SK-N-SH treated with all-trans-retinoic acid at 6 μM for 48 hours (cell line): ENCODE measurements at regions not wholly inside any gene's neighbourhood (a gene's known extent, or its start where the extent isn't known, plus 50 kb on each side); places are given as distances from the start of the nearest gene placed in this dataset.

ENCODE experiments used
- ATAC-seq: fragments of 200-7000 bp; cut with Tn5 transposase; 3 replicates; pipeline ENCODE4 v1.9.1; 2020; ENCODE audit warnings: mild to moderate bottlenecking, moderate library complexity
- ARNTL ChIP-seq: fragments of 450-650 bp; formaldehyde crosslinking; IDR thresholded peaks from 2 replicates; pipeline ENCODE4 v1.5.0; 2020; ENCODE audit warnings: low read depth, mild to moderate bottlenecking, moderate library complexity, borderline replicate concordance
- BACH2 ChIP-seq: fragments of 250-450 bp; sonication (Bioruptor Pico); IDR thresholded peaks from 2 replicates; pipeline ENCODE4 v1.9.0; 2021; ENCODE audit warnings: mild to moderate bottlenecking, borderline replicate concordance
- CSDC2 ChIP-seq: fragments of 250-450 bp; sonication (Bioruptor Pico); IDR thresholded peaks from 2 replicates; pipeline ENCODE4 v1.5.0; 2020; ENCODE audit warnings: mild to moderate bottlenecking, moderate library complexity
- ESRRG ChIP-seq: fragments of 250-450 bp; sonication (Bioruptor Pico); IDR thresholded peaks from 2 replicates; pipeline ENCODE4 v1.6.1; 2021; ENCODE audit warnings: mild to moderate bottlenecking
- GLIS3 ChIP-seq: fragments of 250-450 bp; sonication (Bioruptor Pico); IDR thresholded peaks from 2 replicates; pipeline ENCODE4 v1.5.0; 2020; ENCODE audit warnings: mild to moderate bottlenecking, moderate library complexity
- ISL1 ChIP-seq: fragments of 250-450 bp; sonication (Bioruptor Pico); IDR thresholded peaks from 2 replicates; pipeline ENCODE4 v2.1.2; 2022; ENCODE audit warnings: mild to moderate bottlenecking, moderate library complexity
- OSR1 ChIP-seq: fragments of 250-450 bp; sonication (Bioruptor Pico); IDR thresholded peaks from 2 replicates; pipeline ENCODE4 v1.8.0; 2022; ENCODE audit warnings: moderate library complexity, mild to moderate bottlenecking, inconsistent platforms
- PPARA ChIP-seq: fragments of 250-450 bp; sonication (Bioruptor Pico); IDR thresholded peaks from 2 replicates; pipeline ENCODE4 v1.5.0; 2020; ENCODE audit warnings: mild to moderate bottlenecking, borderline replicate concordance
- TCF4 ChIP-seq: fragments of 250-450 bp; sonication (Bioruptor Pico); IDR thresholded peaks from 2 replicates; pipeline ENCODE4 v1.8.0; 2021; ENCODE audit warnings: mild to moderate bottlenecking, moderate library complexity, borderline replicate concordance
- TOX ChIP-seq: fragments of 250-450 bp; sonication (Bioruptor Pico); IDR thresholded peaks from 2 replicates; pipeline ENCODE4 v1.8.0; 2021; ENCODE audit warnings: mild to moderate bottlenecking, moderate library complexity, borderline replicate concordance
- TSHZ2 ChIP-seq: fragments of 250-450 bp; sonication (Bioruptor Pico); IDR thresholded peaks from 2 replicates; pipeline ENCODE4 v1.5.0; 2020; ENCODE audit warnings: mild to moderate bottlenecking, moderate library complexity
- ZC3H10 ChIP-seq: fragments of 250-450 bp; sonication (Bioruptor Pico); IDR thresholded peaks from 2 replicates; pipeline ENCODE4 v1.5.1; 2021; ENCODE audit warnings: mild to moderate bottlenecking, moderate library complexity
- ZFP3 ChIP-seq: fragments of 250-450 bp; sonication (Bioruptor Pico); IDR thresholded peaks from 2 replicates; pipeline ENCODE4 v1.5.0; 2020; ENCODE audit warnings: mild to moderate bottlenecking, moderate library complexity
- ZFP30 ChIP-seq: fragments of 450-650 bp; formaldehyde crosslinking; IDR thresholded peaks from 2 replicates; pipeline ENCODE4 v1.5.0; 2022; ENCODE audit warnings: mild to moderate bottlenecking, moderate library complexity
- TF ChIP-seq, protein P1 (sequence below): fragments of 250-450 bp; sonication (Bioruptor Pico); IDR thresholded peaks from 2 replicates; pipeline ENCODE4 v1.8.0; 2021; ENCODE audit warnings: low read depth, mild to moderate bottlenecking, moderate library complexity, borderline replicate concordance
- TF ChIP-seq, protein P2 (sequence below): fragments of 250-450 bp; sonication (Bioruptor Pico); IDR thresholded peaks from 2 replicates; pipeline ENCODE4 v1.5.1; 2021; ENCODE audit warnings: mild to moderate bottlenecking, moderate library complexity
- TF ChIP-seq, protein P3 (sequence below): fragments of 250-450 bp; sonication (Bioruptor Pico); IDR thresholded peaks from 2 replicates; pipeline ENCODE4 v1.8.0; 2020; ENCODE audit warnings: mild to moderate bottlenecking, moderate library complexity, borderline replicate concordance

GRCh38 chr17:54339731-54340130, 517.0 kb downstream of the KIF2B start:
- no peak for TF ChIP-seq TOX (CRISPR knock-in tag)
- no peak for TF ChIP-seq OSR1 (CRISPR knock-in tag)
- TF ChIP-seq, protein P1, sequence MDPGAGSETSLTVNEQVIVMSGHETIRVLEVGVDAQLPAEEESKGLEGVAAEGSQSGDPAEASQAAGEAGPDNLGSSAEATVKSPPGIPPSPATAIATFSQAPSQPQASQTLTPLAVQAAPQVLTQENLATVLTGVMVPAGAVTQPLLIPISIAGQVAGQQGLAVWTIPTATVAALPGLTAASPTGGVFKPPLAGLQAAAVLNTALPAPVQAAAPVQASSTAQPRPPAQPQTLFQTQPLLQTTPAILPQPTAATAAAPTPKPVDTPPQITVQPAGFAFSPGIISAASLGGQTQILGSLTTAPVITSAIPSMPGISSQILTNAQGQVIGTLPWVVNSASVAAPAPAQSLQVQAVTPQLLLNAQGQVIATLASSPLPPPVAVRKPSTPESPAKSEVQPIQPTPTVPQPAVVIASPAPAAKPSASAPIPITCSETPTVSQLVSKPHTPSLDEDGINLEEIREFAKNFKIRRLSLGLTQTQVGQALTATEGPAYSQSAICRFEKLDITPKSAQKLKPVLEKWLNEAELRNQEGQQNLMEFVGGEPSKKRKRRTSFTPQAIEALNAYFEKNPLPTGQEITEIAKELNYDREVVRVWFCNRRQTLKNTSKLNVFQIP (CRISPR knock-in tag), result no peak
- TF ChIP-seq BACH2, result no peak
- TF ChIP-seq ESRRG (CRISPR knock-in tag), result no peak
- TF ChIP-seq, all 23 proteins: peak for 0
- ATAC-seq, result no peak

- no peak for ATAC-seq
- no peak for TF ChIP-seq CSDC2 (CRISPR knock-in tag)
- TF ChIP-seq TCF4 (CRISPR knock-in tag), result no peak
- no peak for TF ChIP-seq PPARA (CRISPR knock-in tag)
- TF ChIP-seq ZFP30 (CRISPR knock-in tag), result no peak
- TF ChIP-seq ISL1 (CRISPR knock-in tag), result no peak
- no peak for TF ChIP-seq ESRRG (CRISPR knock-in tag)
- TF ChIP-seq, protein P2, sequence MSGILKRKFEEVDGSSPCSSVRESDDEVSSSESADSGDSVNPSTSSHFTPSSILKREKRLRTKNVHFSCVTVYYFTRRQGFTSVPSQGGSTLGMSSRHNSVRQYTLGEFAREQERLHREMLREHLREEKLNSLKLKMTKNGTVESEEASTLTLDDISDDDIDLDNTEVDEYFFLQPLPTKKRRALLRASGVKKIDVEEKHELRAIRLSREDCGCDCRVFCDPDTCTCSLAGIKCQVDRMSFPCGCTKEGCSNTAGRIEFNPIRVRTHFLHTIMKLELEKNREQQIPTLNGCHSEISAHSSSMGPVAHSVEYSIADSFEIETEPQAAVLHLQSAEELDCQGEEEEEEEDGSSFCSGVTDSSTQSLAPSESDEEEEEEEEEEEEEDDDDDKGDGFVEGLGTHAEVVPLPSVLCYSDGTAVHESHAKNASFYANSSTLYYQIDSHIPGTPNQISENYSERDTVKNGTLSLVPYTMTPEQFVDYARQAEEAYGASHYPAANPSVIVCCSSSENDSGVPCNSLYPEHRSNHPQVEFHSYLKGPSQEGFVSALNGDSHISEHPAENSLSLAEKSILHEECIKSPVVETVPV, result no peak
- no peak for TF ChIP-seq TSHZ2 (CRISPR knock-in tag)
- TF ChIP-seq, all 23 proteins: peak for 0
Observed at GRCh38 chr17:54347495-54347894, 524.8 kb downstream of the KIF2B start.

DNA sequence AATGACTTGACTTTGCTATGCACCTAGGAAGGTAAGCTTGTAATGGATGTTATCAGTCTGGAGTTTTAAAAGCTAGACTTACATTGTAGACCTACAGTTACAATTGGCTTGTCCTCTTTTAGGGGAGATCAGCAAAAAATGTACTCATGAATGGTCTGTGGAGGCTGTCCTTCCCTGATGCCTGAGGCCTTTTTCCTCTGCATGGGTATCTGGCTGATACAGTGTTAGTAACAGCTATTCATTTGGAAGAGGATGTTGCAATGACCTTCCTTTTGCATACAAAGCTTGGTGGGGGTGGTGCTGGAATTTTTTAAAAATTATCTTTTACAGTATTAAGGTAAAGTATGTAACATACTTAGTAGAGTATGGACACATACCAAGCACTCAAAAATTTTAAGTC, 525.5 kb downstream of the KIF2B start:
- no peak for TF ChIP-seq ZFP30 (CRISPR knock-in tag)
- no peak for TF ChIP-seq TOX (CRISPR knock-in tag)
- no peak for TF ChIP-seq ZFP3 (CRISPR knock-in tag)
- TF ChIP-seq, protein P3, sequence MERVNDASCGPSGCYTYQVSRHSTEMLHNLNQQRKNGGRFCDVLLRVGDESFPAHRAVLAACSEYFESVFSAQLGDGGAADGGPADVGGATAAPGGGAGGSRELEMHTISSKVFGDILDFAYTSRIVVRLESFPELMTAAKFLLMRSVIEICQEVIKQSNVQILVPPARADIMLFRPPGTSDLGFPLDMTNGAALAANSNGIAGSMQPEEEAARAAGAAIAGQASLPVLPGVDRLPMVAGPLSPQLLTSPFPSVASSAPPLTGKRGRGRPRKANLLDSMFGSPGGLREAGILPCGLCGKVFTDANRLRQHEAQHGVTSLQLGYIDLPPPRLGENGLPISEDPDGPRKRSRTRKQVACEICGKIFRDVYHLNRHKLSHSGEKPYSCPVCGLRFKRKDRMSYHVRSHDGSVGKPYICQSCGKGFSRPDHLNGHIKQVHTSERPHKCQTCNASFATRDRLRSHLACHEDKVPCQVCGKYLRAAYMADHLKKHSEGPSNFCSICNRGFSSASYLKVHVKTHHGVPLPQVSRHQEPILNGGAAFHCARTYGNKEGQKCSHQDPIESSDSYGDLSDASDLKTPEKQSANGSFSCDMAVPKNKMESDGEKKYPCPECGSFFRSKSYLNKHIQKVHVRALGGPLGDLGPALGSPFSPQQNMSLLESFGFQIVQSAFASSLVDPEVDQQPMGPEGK, result no peak
- TF ChIP-seq TSHZ2 (CRISPR knock-in tag), result no peak
- no peak for TF ChIP-seq ZC3H10 (CRISPR knock-in tag)
- TF ChIP-seq PPARA (CRISPR knock-in tag), result no peak
- no peak for TF ChIP-seq ISL1 (CRISPR knock-in tag)
- TF ChIP-seq ARNTL (CRISPR knock-in tag), result no peak
- no peak for TF ChIP-seq GLIS3 (CRISPR knock-in tag)
- TF ChIP-seq, all 23 proteins: peak for 0
- no peak for ATAC-seq
